ENCODE measurements at regions not wholly inside any gene's neighbourhood (a gene's known extent, or its start where the extent isn't known, plus 50 kb on each side); places are given as distances from the start of the nearest gene placed in this dataset.

GRCh38 chr5:116347657-116348056 lies 227.0 kb downstream of the SEMA6A start:
- in situ Hi-C loops (cut with MboI; ENCODE audit: low sequenced_read_pairs, unreplicated experiment), result no loop called here
- no peak for DNase-seq (ENCODE audit: low spot score)
- TF ChIP-seq CTCF (IDR thresholded peaks at IDR 0.05; ENCODE audit: borderline replicate concordance, control extremely low read depth, extremely low read depth, insufficient read depth, missing control alignments), result no peak

GRCh38 chr5:116343961-116344360 lies 230.7 kb downstream of the SEMA6A start:
- DNase-seq (ENCODE audit: low spot score), result no peak
- in situ Hi-C loops (cut with MboI; ENCODE audit: low sequenced_read_pairs, unreplicated experiment), result no loop called here
- TF ChIP-seq CTCF (IDR thresholded peaks at IDR 0.05; ENCODE audit: borderline replicate concordance, control extremely low read depth, extremely low read depth, insufficient read depth, missing control alignments), result no peak
